C4-2B (cell line): ENCODE measurements at regions not wholly inside any gene's neighbourhood (a gene's known extent, or its start where the extent isn't known, plus 50 kb on each side); places are given as distances from the start of the nearest gene placed in this dataset.

Source experiments
- H3K27ac ChIP-seq: fragments of 450-650 bp; 2 replicates; pipeline ENCODE4 v1.5.1; 2017
- ZFX ChIP-seq: fragments of 450-650 bp; IDR thresholded peaks from 2 replicates; pipeline ENCODE4 v1.6.1; 2017
- TF ChIP-seq, protein P1 (sequence below): fragments of 450-650 bp; conservative IDR thresholded peaks from 2 replicates; pipeline ENCODE4 v1.5.1; 2017; ENCODE audit warnings: mild to moderate bottlenecking

- no peak for TF ChIP-seq ZFX
- TF ChIP-seq, protein P1, sequence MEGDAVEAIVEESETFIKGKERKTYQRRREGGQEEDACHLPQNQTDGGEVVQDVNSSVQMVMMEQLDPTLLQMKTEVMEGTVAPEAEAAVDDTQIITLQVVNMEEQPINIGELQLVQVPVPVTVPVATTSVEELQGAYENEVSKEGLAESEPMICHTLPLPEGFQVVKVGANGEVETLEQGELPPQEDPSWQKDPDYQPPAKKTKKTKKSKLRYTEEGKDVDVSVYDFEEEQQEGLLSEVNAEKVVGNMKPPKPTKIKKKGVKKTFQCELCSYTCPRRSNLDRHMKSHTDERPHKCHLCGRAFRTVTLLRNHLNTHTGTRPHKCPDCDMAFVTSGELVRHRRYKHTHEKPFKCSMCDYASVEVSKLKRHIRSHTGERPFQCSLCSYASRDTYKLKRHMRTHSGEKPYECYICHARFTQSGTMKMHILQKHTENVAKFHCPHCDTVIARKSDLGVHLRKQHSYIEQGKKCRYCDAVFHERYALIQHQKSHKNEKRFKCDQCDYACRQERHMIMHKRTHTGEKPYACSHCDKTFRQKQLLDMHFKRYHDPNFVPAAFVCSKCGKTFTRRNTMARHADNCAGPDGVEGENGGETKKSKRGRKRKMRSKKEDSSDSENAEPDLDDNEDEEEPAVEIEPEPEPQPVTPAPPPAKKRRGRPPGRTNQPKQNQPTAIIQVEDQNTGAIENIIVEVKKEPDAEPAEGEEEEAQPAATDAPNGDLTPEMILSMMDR: no peak
- H3K27ac ChIP-seq: no peak overlapping the region
These were observed 61.7 kb upstream of the DCAF8L1 start for GRCh38 chrX:28042826-28043564.

DNA sequence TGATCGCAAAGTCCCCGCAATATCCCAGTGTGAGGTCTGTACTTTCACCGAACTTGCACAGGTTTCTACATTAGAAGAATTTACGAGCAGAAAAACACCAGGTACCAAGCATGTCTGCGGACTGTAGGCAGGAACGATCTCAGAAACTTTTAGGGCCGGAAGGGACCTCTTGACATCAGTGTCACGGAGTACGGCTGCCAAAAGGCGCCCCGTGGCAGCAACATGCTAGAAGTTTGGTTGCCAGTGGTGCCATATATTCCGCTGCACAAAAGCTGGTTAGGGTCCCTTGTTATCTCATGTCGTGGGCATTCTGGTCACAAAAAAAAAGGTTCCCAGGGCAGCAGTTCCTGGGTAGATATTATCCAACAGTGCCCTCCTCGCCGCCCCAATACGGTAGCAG is 61.0 kb upstream of the DCAF8L1 start:
- no peak overlapping the region for H3K27ac ChIP-seq
- TF ChIP-seq, protein P1: no peak
- TF ChIP-seq ZFX: no peak

GRCh38 chrX:28039258-28039657 is 58.0 kb upstream of the DCAF8L1 start:
- TF ChIP-seq ZFX: no peak
- TF ChIP-seq, protein P1: no peak
- H3K27ac ChIP-seq: no peak overlapping the region
